ENCODE measurements at regions not wholly inside any gene's neighbourhood (a gene's known extent, or its start where the extent isn't known, plus 50 kb on each side); places are given as distances from the start of the nearest gene placed in this dataset.
"Not testable (repeated sequence)": the region's sequence is repeated elsewhere in the genome, so short reads cannot be mapped to it uniquely, and the experiment has no call there.

DNA sequence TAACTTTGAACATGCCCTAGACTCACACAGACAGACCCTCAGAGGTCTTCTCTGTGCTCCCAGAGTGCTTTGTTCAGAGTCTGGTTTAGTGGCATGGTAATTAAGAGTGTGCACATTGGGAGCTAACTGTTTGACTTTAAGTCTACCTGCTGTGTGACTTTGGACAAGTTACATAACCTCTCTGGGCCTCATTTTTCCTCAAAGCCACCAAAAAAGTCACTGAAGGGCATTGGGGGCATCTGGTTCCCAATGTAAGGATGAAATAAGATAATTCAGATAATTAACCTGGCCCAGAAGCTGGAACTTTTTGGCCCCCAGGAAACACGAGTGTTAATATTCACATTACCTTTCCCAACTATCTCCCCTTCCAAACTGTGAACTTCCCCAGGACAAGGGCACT, 341.1 kb downstream of the BCL2L11 start:
- not testable (repeated sequence) for TF ChIP-seq ZNF274 (IDR thresholded peaks at IDR 0.05; ENCODE audit: low read depth, low read length); SUZ12 (IDR thresholded peaks at IDR 0.05; ENCODE audit: extremely low read depth, insufficient read depth, insufficient read length); YY1 (IDR thresholded peaks at IDR 0.05; ENCODE audit: insufficient read depth, insufficient read length)

All from NT2/D1 (cell line).